Stomach smooth muscle (tissue), 2 donors: ENCODE measurements at regions not wholly inside any gene's neighbourhood (a gene's known extent, or its start where the extent isn't known, plus 50 kb on each side); places are given as distances from the start of the nearest gene placed in this dataset.

Experiments
- H3K27ac ChIP-seq: one replicate; pipeline ENCODE4 v1.7.0; 2013; ENCODE audit warnings: mild to moderate bottlenecking, low read length, inconsistent platforms
- H3K27me3 ChIP-seq, 2 donors: one replicate each; pipeline ENCODE4 v1.7.0; 2013; ENCODE audit warnings: low read length in 2 of 2; ENCODE audit not compliant: insufficient read depth in 2 of 2, control insufficient read depth in 1 of 2
- H3K36me3 ChIP-seq, 2 donors: one replicate each; pipeline ENCODE4 v1.7.0; 2013; ENCODE audit warnings: low read length in 2 of 2; ENCODE audit not compliant: control insufficient read depth in 2 of 2, insufficient read depth in 2 of 2
- H3K4me1 ChIP-seq: one replicate; pipeline ENCODE4 v1.7.0; 2013; ENCODE audit warnings: low read length; ENCODE audit not compliant: control insufficient read depth, insufficient read depth
- H3K4me3 ChIP-seq, 2 donors: one replicate each; pipeline ENCODE4 v1.7.0; 2013; ENCODE audit warnings: low read length in 2 of 2
- H3K9ac ChIP-seq, 2 donors: one replicate each; pipeline ENCODE4 v1.7.0; 2013; ENCODE audit warnings: low read length in 2 of 2, mild to moderate bottlenecking in 1 of 2
- H3K9me3 ChIP-seq, 2 donors: one replicate each; pipeline ENCODE4 v1.7.0; 2013; ENCODE audit warnings: low read length in 2 of 2; ENCODE audit not compliant: control insufficient read depth in 2 of 2
- donor health status: healthy.
- donor health status: Pancreatic carcinoma.

- H3K4me1 ChIP-seq: no peaks in the 10 kb centered on the region
- H3K4me3 ChIP-seq: no peak overlapping the region
- H3K9ac ChIP-seq: no peak overlapping the region
- H3K9me3 ChIP-seq: no peaks in the 10 kb centered on the region
- no peaks in the 10 kb centered on the region for H3K36me3 ChIP-seq
- no peaks in the 10 kb centered on the region for H3K27me3 ChIP-seq
- H3K27ac ChIP-seq: no peak overlapping the region
Observed at GRCh38 chr10:111745982-111746381, 437.6 kb downstream of the GPAM start.

GRCh38 chr10:111747751-111748150, 435.8 kb downstream of the GPAM start:
- Histone ChIP-seq H3K27ac (no peak overlapping the region), H3K4me3 (no peak overlapping the region), H3K9ac (no peak overlapping the region), H3K9me3 (no peaks in the 10 kb centered on the region), H3K36me3 (no peaks in the 10 kb centered on the region), H3K4me1 (no peaks in the 10 kb centered on the region), H3K27me3 (no peaks in the 10 kb centered on the region)

DNA sequence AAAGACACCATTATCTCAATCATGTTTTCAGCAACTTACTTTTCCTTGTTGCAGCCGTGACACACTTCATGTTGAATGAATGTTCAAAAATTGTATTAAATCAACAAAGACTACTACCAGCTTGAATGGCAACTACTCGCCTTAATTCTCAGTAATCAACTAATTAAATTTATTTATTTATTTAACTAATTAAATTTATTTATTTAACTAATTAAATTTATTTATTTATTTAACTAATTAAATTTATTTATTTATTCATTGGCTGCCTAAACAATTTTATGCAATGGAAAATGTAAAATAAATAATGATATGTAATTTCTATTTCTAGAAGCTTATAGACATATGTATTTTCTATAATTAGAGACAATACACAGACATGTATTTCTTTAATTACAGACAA, 435.4 kb downstream of the GPAM start:
- H3K9ac ChIP-seq: no peak overlapping the region
- no peak overlapping the region for H3K27ac ChIP-seq
- H3K4me1 ChIP-seq: no peaks in the 10 kb centered on the region
- H3K9me3 ChIP-seq: no peaks in the 10 kb centered on the region
- H3K36me3 ChIP-seq: no peaks in the 10 kb centered on the region
- H3K4me3 ChIP-seq: no peak overlapping the region
- H3K27me3 ChIP-seq: no peaks in the 10 kb centered on the region

GRCh38 chr10:111750165-111750849, 433.3 kb downstream of the GPAM start:
- Histone ChIP-seq H3K4me1 (no peaks in the 10 kb centered on the region), H3K27ac (no peak overlapping the region), H3K27me3 (no peaks in the 10 kb centered on the region), H3K4me3 (no peak overlapping the region), H3K9ac (no peak overlapping the region), H3K9me3 (no peaks in the 10 kb centered on the region), H3K36me3 (no peaks in the 10 kb centered on the region)

- H3K36me3 ChIP-seq: no peaks in the 10 kb centered on the region
- H3K9ac ChIP-seq: no peak overlapping the region
- H3K4me3 ChIP-seq: no peak overlapping the region
- no peaks in the 10 kb centered on the region for H3K27me3 ChIP-seq
- no peak overlapping the region for H3K27ac ChIP-seq
- H3K9me3 ChIP-seq: no peaks in the 10 kb centered on the region
- H3K4me1 ChIP-seq: no peaks in the 10 kb centered on the region
Observed at GRCh38 chr10:111756217-111757061, 427.1 kb downstream of the GPAM start.

DNA sequence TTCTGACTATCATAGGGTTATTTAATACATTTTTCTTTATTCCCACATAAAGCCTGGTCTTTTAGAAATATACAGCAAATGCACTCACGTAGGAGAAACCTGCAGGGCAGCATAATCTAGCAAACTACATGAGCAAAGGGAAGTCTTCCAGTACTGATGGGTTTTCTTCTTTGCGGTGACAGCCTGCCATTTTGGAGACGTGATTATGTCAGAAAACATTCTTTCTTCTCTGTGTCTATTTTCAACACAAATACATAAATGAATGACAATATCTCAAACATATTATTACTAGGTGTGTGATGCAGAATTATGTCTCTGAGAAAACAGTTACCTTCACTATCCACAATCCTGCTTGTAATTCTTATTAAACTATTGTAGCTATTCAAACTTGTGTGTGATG, 425.0 kb downstream of the GPAM start:
- H3K36me3 ChIP-seq: no peaks in the 10 kb centered on the region
- no peaks in the 10 kb centered on the region for H3K9me3 ChIP-seq
- no peaks in the 10 kb centered on the region for H3K4me1 ChIP-seq
- no peak overlapping the region for H3K4me3 ChIP-seq
- no peak overlapping the region for H3K27ac ChIP-seq
- H3K27me3 ChIP-seq: no peaks in the 10 kb centered on the region
- no peak overlapping the region for H3K9ac ChIP-seq

GRCh38 chr10:111762114-111762513, 421.5 kb downstream of the GPAM start:
- H3K27me3 ChIP-seq: no peaks in the 10 kb centered on the region
- no peaks in the 10 kb centered on the region for H3K9me3 ChIP-seq
- no peak overlapping the region for H3K4me3 ChIP-seq
- H3K36me3 ChIP-seq: no peaks in the 10 kb centered on the region
- no peak overlapping the region for H3K9ac ChIP-seq
- no peaks in the 10 kb centered on the region for H3K4me1 ChIP-seq
- no peak overlapping the region for H3K27ac ChIP-seq

DNA sequence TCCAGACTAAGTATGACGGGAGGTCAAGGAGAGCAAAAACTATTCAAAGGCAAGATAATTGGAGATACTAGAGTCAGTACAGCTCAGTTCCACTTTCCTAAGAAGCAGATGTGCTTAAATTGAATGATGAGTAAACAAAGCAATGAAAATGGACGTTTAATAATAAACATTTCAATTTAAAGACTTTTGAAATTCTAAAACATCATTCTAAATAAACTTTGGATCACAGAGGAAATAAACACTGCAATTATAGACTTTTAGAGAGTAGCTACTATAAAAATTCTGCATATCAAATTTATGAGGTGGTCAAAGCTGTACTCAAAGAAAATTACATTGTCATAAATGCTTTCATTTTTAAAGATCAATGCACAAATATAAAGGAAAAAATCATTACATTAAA, 418.3 kb downstream of the GPAM start:
- H3K4me1 ChIP-seq: no peaks in the 10 kb centered on the region
- no peak overlapping the region for H3K4me3 ChIP-seq
- no peak overlapping the region for H3K9ac ChIP-seq
- H3K36me3 ChIP-seq: no peaks in the 10 kb centered on the region
- no peak overlapping the region for H3K27ac ChIP-seq
- H3K27me3 ChIP-seq: no peaks in the 10 kb centered on the region
- H3K9me3 ChIP-seq: no peaks in the 10 kb centered on the region

DNA sequence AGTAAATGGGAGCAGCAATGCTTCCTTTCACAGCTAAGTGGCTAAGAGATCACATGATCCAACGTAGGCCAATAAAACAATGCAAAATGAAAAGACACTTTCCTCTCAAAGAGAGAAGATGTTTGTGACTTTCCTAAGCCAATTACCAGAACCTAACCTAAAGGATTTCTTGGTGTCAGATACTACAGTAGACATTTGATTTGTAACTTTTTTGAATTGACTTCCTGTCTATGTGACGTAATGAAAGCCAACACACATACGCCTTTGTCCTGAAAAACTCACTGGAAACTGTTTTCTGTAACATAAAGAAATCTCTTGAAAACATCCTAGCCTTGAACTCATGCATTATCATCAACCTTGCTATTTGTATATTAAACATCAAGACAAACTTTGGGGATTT, 417.1 kb downstream of the GPAM start:
- H3K27me3 ChIP-seq: no peaks in the 10 kb centered on the region
- H3K9me3 ChIP-seq: no peaks in the 10 kb centered on the region

DNA sequence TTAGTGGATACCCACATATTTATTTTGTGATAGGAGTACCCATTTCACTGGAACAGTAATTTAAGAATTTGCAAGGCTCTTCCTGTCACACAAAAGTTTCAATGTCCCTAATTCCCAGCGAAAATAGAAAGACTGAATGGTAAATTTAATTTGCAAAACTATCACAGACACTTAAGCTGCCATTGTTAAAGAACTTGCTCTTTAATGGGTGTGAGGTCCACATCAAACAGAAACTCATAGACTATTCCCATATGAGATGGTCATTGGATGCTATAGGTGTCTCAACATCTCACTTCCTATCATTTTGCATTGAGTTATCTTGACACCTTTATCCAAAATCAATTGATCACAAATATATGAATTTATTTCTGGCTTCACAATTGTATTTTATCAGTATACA, 415.9 kb downstream of the GPAM start:
- Histone ChIP-seq H3K36me3 (no peaks in the 10 kb centered on the region), H3K27ac (no peak overlapping the region), H3K9me3 (no peaks in the 10 kb centered on the region), H3K4me3 (no peak overlapping the region), H3K27me3 (no peaks in the 10 kb centered on the region), H3K9ac (no peak overlapping the region), H3K4me1 (no peaks in the 10 kb centered on the region)

More for the DNA sequence above, 417.1 kb downstream of the GPAM start:
- Histone ChIP-seq H3K4me3 (no peak overlapping the region), H3K4me1 (no peaks in the 10 kb centered on the region), H3K36me3 (no peaks in the 10 kb centered on the region), H3K9ac (no peak overlapping the region), H3K27ac (no peak overlapping the region)

- H3K36me3 ChIP-seq: no peaks in the 10 kb centered on the region
- no peak overlapping the region for H3K27ac ChIP-seq
- H3K4me3 ChIP-seq: no peak overlapping the region
- H3K9ac ChIP-seq: no peak overlapping the region
- peaks cover 0 to 3% of the 10 kb centered on the region in 2 donors for H3K9me3 ChIP-seq
- H3K27me3 ChIP-seq: no peaks in the 10 kb centered on the region
- H3K4me1 ChIP-seq: no peaks in the 10 kb centered on the region
Observed at GRCh38 chr10:111773950-111774349, 409.6 kb downstream of the GPAM start.
